Fibroblast of the aortic adventitia (primary cell): ENCODE measurements at regions not wholly inside any gene's neighbourhood (a gene's known extent, or its start where the extent isn't known, plus 50 kb on each side); places are given as distances from the start of the nearest gene placed in this dataset.

Experiments used
- DNase-seq: peaks from one replicate; pipeline ENCODE4 v3.0.0-alpha.2; 2010; ENCODE audit warnings: low read depth
- H3K4me3 ChIP-seq: 2 replicates; pipeline ENCODE4 v1.5.1; 2011; ENCODE audit warnings: low read depth, mild to moderate bottlenecking, control low read depth, low read length, moderate library complexity
- TF ChIP-seq, protein P1 (sequence below): IDR thresholded peaks from 2 replicates; pipeline ENCODE4 v1.5.1; 2011; ENCODE audit warnings: mild to moderate bottlenecking, low read length, control low read depth, inconsistent platforms; ENCODE audit not compliant: insufficient read depth

GRCh38 chr11:80028998-80029397 lies 588.2 kb upstream of the TENM4 start:
- TF ChIP-seq, protein P1, sequence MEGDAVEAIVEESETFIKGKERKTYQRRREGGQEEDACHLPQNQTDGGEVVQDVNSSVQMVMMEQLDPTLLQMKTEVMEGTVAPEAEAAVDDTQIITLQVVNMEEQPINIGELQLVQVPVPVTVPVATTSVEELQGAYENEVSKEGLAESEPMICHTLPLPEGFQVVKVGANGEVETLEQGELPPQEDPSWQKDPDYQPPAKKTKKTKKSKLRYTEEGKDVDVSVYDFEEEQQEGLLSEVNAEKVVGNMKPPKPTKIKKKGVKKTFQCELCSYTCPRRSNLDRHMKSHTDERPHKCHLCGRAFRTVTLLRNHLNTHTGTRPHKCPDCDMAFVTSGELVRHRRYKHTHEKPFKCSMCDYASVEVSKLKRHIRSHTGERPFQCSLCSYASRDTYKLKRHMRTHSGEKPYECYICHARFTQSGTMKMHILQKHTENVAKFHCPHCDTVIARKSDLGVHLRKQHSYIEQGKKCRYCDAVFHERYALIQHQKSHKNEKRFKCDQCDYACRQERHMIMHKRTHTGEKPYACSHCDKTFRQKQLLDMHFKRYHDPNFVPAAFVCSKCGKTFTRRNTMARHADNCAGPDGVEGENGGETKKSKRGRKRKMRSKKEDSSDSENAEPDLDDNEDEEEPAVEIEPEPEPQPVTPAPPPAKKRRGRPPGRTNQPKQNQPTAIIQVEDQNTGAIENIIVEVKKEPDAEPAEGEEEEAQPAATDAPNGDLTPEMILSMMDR, result no peak
- H3K4me3 ChIP-seq, result no peak overlapping the region
- no peak for DNase-seq

DNA sequence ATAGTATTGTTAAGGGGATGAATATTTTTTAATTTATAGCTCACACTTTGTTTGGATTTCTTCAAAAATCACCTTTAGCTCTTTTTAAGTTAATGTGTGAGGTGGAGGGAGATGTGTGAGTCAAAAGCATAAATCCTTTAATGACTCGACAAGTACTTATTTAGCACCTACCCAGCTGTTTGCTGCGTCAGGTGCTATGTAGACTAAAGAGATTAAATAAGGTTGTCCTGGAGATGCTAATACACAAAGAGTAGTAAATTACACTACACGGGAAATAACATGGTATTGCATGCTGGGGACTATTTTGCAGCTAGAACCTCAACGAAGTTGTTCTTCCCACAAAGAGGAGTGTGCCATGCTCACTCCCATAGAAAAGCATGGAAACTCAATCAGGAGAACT lies 583.3 kb upstream of the TENM4 start:
- H3K4me3 ChIP-seq, result no peak overlapping the region
- no peak for DNase-seq
- TF ChIP-seq, protein P1, result no peak

- no peak for DNase-seq
- TF ChIP-seq, protein P1, result no peak
- H3K4me3 ChIP-seq, result no peak overlapping the region
These were observed 582.6 kb upstream of the TENM4 start for GRCh38 chr11:80023386-80023785.

DNA sequence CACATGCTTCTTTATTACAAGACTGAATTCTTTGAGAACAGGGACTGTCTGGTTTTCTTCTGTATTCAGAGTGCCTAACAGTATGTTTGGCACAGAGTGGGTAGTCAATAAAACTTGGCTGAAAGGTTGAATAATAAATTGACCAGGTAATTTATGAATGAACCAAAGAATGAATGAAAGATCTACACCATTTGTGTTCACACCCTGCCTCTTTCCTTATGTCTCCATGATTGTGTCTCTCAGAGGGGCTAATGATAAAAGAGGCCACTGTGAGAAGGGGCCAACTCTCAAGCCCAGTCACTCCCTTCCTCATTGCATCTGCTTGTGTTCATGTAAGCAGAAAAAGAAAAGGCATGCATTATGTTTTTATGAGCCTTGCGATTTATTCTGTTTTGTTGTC lies 569.7 kb upstream of the TENM4 start:
- TF ChIP-seq, protein P1, result no peak

DNA sequence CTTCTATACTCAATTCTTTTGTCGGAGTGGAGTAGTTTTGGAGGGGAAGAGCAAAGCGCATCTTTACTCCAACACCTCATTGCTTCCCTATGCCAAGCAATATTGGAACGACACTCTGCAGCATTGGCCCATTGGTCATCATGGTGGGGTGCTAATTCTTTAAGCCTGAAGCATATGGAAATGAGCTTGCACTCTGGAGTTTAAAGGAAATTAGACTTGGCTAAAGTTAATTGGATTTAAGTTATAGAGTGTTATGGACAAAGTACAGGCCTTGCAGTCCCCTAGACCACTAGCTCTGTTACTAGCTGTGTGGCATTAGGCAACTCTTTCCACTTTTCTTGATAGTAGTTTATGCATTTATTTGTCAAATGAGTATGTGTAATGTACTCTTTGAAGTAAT lies 568.3 kb upstream of the TENM4 start:
- no peak overlapping the region for H3K4me3 ChIP-seq
- TF ChIP-seq, protein P1, result no peak
- no peak for DNase-seq

More for the DNA sequence above, 569.7 kb upstream of the TENM4 start:
- no peak for DNase-seq
- H3K4me3 ChIP-seq, result no peak overlapping the region

DNA sequence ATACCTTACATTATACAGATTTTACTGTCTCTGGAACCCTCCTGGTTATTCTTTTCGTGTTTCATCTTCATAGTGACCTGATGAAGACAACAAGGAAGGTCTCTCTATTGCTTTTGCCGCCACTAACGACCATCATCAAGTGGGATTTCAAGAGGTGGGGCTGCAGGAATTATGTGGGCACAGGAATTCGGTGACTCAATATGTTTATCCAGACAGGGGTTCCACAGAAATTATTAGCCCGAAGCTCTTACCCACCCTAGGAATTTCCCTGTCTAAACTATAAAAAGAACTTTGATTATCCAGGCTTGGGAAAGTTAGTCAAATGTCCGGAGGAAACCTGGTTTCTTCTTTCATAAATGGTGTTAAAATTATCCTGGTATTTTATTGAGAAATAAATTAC lies 566.8 kb upstream of the TENM4 start:
- no peak overlapping the region for H3K4me3 ChIP-seq
- DNase-seq, result no peak
- TF ChIP-seq, protein P1, result no peak

GRCh38 chr11:79990141-79990540 lies 549.3 kb upstream of the TENM4 start:
- no peak overlapping the region for H3K4me3 ChIP-seq
- TF ChIP-seq, protein P1, result no peak
- DNase-seq, result no peak
